Ectodermal cell (in vitro differentiated cells): ENCODE measurements at regions not wholly inside any gene's neighbourhood (a gene's known extent, or its start where the extent isn't known, plus 50 kb on each side); places are given as distances from the start of the nearest gene placed in this dataset.
A peak's percentile ranks its signal among the peaks of the same experiment; 100 is the strongest.

Source experiments
- H3K27ac ChIP-seq: 2 replicates; pipeline ENCODE4 v1.7.0; 2013; ENCODE audit warnings: mild to moderate bottlenecking, low read depth, low read length; ENCODE audit not compliant: insufficient read depth, poor library complexity, severe bottlenecking
- H3K27me3 ChIP-seq: 2 replicates; pipeline ENCODE4 v1.7.0; 2013; ENCODE audit warnings: mild to moderate bottlenecking, low read length; ENCODE audit not compliant: insufficient read depth, control insufficient read depth, poor library complexity, severe bottlenecking
- H3K36me3 ChIP-seq: one replicate; pipeline ENCODE4 v1.7.0; 2013; ENCODE audit warnings: low read length; ENCODE audit not compliant: control insufficient read depth, insufficient read depth
- H3K4me1 ChIP-seq: one replicate; pipeline ENCODE4 v1.7.0; 2013; ENCODE audit warnings: low read length; ENCODE audit not compliant: control insufficient read depth, insufficient read depth
- H3K4me3 ChIP-seq: 2 replicates; pipeline ENCODE4 v1.7.0; 2013; ENCODE audit warnings: low read depth, low read length, control low read depth; ENCODE audit not compliant: insufficient read depth
- H3K9me3 ChIP-seq: 2 replicates; pipeline ENCODE4 v1.7.0; 2013; ENCODE audit warnings: mild to moderate bottlenecking, low read length, moderate library complexity; ENCODE audit not compliant: control insufficient read depth
- WGBS, 2 experiments: methylation state at CpG; one replicate each; pipeline ENCODE4 v1.1.7; 2013; ENCODE audit warnings: missing lambda C conversion rate in 2 of 2; 5-methylcytosine and 5-hydroxymethylcytosine counted together

- no peaks in the 10 kb centered on the region for H3K9me3 ChIP-seq
- peaks cover 13% of the 10 kb centered on the region for H3K4me1 ChIP-seq
- no peaks in the 10 kb centered on the region for H3K36me3 ChIP-seq
- no peak overlapping the region for H3K4me3 ChIP-seq
- no peak overlapping the region for H3K27ac ChIP-seq
- WGBS, 2 experiments: 92 to 93% methylated on average over 17 of the region's 17 CpGs
- H3K27me3 ChIP-seq: no peaks in the 10 kb centered on the region
These were observed 145.9 kb downstream of the CTTN start for GRCh38 chr11:70544067-70544773.

GRCh38 chr11:70544774-70545609, 146.7 kb downstream of the CTTN start:
- no peak overlapping the region for H3K4me3 ChIP-seq
- 61 to 62% methylated on average over 36 of the region's 36 CpGs for whole genome bisulfite sequencing, 2 experiments
- H3K36me3 ChIP-seq: no peaks in the 10 kb centered on the region
- peaks cover 13% of the 10 kb centered on the region for H3K4me1 ChIP-seq
- H3K9me3 ChIP-seq: no peaks in the 10 kb centered on the region
- H3K27ac ChIP-seq: peak overlapping the region; percentile 17
- no peaks in the 10 kb centered on the region for H3K27me3 ChIP-seq

DNA sequence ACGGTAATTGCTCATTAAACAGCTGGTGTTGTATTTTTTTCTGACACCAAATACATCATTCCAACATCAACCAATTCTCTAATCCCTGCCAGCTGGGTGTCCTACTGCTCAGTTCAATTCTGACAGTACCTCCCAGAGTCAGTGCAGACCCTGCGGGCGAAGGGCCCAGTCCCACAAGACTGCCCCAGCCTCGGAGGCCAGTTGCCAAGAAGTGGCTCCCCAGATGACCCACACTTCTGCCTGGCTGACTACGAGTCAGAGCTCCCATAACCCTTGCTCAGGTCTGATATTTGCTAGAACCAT, 147.2 kb downstream of the CTTN start:
- WGBS, 2 experiments: 89% methylated on average over 5 of the region's 5 CpGs
- H3K4me3 ChIP-seq: no peak overlapping the region
- no peaks in the 10 kb centered on the region for H3K36me3 ChIP-seq
- no peaks in the 10 kb centered on the region for H3K27me3 ChIP-seq
- H3K9me3 ChIP-seq: no peaks in the 10 kb centered on the region
- H3K4me1 ChIP-seq: peaks cover 13% of the 10 kb centered on the region
- no peak overlapping the region for H3K27ac ChIP-seq

DNA sequence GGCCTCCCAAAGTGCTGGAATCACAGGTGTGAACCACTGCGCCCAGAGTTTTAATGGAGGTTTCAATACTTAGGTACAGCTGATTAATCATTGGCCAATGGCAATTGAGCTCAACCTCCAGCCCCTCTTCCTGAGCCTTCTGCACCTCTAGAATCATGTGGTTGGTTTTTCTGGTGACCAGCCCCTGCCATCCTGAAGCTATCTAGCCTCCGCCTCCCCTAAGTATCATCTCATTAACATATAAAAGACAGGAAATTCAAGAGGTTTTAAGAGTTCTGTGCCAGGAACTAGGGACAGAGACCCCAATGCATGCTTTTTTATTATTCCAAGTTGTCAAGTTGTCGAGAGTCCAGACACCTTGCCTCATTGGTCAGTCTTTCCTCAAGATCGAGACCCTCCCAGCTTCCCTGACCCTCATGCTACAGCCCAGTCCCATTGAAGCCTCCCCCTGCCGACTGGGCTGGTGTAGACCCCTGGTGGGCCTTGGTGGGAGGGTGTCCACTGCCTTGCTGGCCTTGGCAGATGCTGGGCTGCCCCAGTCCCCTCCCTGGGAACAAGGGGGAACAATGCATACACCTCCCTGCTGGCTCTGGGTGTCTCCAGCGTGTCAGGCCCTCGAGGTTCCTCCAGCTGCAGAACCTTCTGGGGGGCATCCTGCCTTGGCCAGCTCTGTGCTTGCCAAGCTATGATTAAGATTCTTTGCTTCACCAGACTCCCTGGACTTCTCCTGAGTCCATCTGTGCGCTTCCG, 148.0 kb downstream of the CTTN start:
- no peak overlapping the region for H3K4me3 ChIP-seq
- WGBS, 2 experiments: 76 to 80% methylated on average over 9 of the region's 9 CpGs
- peaks cover 14% of the 10 kb centered on the region for H3K4me1 ChIP-seq
- no peaks in the 10 kb centered on the region for H3K9me3 ChIP-seq
- H3K27ac ChIP-seq: no peak overlapping the region
- H3K27me3 ChIP-seq: no peaks in the 10 kb centered on the region
- H3K36me3 ChIP-seq: no peaks in the 10 kb centered on the region

DNA sequence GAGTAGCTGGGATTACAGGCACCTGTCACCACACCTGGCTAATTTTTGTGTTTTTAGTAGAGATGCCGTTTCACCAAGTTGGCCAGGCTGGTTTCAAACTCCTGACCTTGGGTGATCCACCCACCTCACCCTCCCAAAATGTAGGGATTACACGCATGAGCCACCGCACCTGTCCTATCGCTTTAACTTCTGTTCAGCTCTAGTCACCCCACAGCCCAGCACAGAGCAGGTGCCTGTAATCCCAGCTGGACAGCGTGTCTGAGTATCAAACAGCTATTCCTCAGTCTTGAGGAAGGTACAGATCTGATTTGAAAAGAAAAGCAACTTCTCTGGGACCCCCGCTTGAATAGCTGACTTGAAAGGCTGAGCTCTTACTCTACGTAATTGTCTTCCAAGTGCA, 149.1 kb downstream of the CTTN start:
- no peaks in the 10 kb centered on the region for H3K27me3 ChIP-seq
- peaks cover 21% of the 10 kb centered on the region for H3K4me1 ChIP-seq
- H3K36me3 ChIP-seq: no peaks in the 10 kb centered on the region
- H3K27ac ChIP-seq: no peak overlapping the region
- no peaks in the 10 kb centered on the region for H3K9me3 ChIP-seq
- no peak overlapping the region for H3K4me3 ChIP-seq
- 91 to 93% methylated on average over 7 of the region's 7 CpGs for WGBS, 2 experiments

GRCh38 chr11:70547821-70548670, 149.7 kb downstream of the CTTN start:
- Histone ChIP-seq H3K27me3 (no peaks in the 10 kb centered on the region), H3K9me3 (no peaks in the 10 kb centered on the region), H3K4me1 (peaks cover 21% of the 10 kb centered on the region), H3K36me3 (no peaks in the 10 kb centered on the region), H3K27ac (no peak overlapping the region), H3K4me3 (no peak overlapping the region)
- WGBS, 2 experiments: 88 to 89% methylated on average over 22 of the region's 22 CpGs

GRCh38 chr11:70548976-70549375, 150.6 kb downstream of the CTTN start:
- Histone ChIP-seq H3K4me1 (peaks cover 26% of the 10 kb centered on the region), H3K36me3 (no peaks in the 10 kb centered on the region), H3K9me3 (no peaks in the 10 kb centered on the region), H3K27ac (no peak overlapping the region), H3K4me3 (no peak overlapping the region), H3K27me3 (no peaks in the 10 kb centered on the region)
- WGBS, 2 experiments: 93 to 95% methylated on average over 15 of the region's 15 CpGs

DNA sequence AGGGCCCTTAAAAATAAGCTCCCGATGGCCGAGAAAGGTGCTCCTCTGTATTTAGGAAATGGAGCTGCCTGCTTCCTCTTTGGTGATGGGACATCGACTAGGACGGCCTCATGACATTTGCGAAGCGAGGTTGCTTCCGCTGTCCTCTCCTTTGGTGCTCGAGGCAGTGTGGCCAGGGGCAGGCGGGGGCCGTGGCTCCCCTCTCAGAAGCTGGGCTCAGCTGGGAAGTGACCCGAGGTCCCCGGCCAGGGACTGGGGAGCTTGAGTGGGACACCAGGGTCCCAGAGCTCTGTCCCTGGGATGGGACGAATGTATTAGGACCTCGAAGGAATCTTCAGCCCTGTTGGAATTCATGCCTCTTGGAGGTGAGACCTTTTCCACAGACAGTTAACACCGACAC, 151.1 kb downstream of the CTTN start:
- Histone ChIP-seq H3K4me1 (peaks cover 30% of the 10 kb centered on the region), H3K4me3 (no peak overlapping the region), H3K27ac (no peak overlapping the region), H3K36me3 (no peaks in the 10 kb centered on the region), H3K9me3 (no peaks in the 10 kb centered on the region), H3K27me3 (no peaks in the 10 kb centered on the region)
- 89% methylated on average over 15 of the region's 15 CpGs for WGBS, 2 experiments

GRCh38 chr11:70549796-70550195, 151.5 kb downstream of the CTTN start:
- 95% methylated on average over 11 of the region's 11 CpGs for WGBS, 2 experiments
- Histone ChIP-seq H3K27ac (no peak overlapping the region), H3K4me3 (no peak overlapping the region), H3K27me3 (no peaks in the 10 kb centered on the region), H3K36me3 (no peaks in the 10 kb centered on the region), H3K9me3 (no peaks in the 10 kb centered on the region), H3K4me1 (peaks cover 30% of the 10 kb centered on the region)
